Fibroblast of villous mesenchyme (primary cell): ENCODE measurements at regions not wholly inside any gene's neighbourhood (a gene's known extent, or its start where the extent isn't known, plus 50 kb on each side); places are given as distances from the start of the nearest gene placed in this dataset.

ENCODE experiments used
- DNase-seq: peaks from one replicate; pipeline ENCODE4 v3.0.0-alpha.2; 2010; ENCODE audit warnings: low read depth
- H3K4me3 ChIP-seq: 2 replicates; pipeline ENCODE4 v1.5.1; 2011; ENCODE audit warnings: low read depth, mild to moderate bottlenecking, low read length
- TF ChIP-seq, protein P1 (sequence below): IDR thresholded peaks from 2 replicates; pipeline ENCODE4 v1.5.1; 2012; ENCODE audit warnings: low read depth, mild to moderate bottlenecking, low read length; ENCODE audit not compliant: insufficient read depth

DNA sequence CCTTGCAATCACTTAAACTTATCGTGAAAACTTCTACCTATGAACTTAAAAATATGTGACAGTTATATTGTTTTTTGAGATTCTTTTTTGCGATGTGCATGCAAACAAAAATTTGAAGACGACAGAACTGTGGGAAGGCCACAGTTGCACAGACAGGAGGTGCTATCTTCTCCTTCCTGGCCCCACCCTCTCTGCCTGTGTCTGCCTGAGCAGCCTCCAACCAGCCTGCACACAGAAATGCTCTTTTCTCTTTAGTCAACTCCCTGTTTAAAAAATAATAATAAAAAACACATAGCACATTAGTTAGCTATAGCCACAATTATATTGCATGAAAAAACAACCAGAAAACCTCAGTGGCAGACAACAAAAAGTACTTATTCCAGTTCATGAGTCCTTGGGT is 212.2 kb downstream of the ZNF621 start:
- TF ChIP-seq, protein P1, sequence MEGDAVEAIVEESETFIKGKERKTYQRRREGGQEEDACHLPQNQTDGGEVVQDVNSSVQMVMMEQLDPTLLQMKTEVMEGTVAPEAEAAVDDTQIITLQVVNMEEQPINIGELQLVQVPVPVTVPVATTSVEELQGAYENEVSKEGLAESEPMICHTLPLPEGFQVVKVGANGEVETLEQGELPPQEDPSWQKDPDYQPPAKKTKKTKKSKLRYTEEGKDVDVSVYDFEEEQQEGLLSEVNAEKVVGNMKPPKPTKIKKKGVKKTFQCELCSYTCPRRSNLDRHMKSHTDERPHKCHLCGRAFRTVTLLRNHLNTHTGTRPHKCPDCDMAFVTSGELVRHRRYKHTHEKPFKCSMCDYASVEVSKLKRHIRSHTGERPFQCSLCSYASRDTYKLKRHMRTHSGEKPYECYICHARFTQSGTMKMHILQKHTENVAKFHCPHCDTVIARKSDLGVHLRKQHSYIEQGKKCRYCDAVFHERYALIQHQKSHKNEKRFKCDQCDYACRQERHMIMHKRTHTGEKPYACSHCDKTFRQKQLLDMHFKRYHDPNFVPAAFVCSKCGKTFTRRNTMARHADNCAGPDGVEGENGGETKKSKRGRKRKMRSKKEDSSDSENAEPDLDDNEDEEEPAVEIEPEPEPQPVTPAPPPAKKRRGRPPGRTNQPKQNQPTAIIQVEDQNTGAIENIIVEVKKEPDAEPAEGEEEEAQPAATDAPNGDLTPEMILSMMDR: peak; percentile 9
- H3K4me3 ChIP-seq: no peak overlapping the region
- DNase-seq: no peak

DNA sequence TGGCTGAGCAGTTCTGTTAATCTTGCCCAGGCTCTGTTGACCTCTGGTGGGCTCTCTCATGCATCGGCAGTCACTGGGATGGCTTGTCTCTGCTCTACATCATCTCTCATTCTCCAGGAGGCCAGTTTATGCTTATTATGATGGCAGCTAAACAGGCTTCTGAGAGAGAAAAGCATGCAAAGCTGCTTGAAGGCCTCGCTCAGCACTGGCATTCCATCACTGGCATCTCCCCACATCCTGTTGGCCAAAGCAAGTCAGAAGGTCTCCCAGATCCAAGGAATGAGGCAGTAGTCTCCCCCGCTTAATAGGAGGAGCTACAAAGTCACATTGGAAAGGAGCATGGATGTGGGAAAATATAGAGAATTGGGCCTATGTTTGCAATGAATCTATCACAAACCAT is 212.6 kb downstream of the ZNF621 start:
- DNase-seq: no peak
- no peak overlapping the region for H3K4me3 ChIP-seq
- TF ChIP-seq, protein P1: no peak

DNA sequence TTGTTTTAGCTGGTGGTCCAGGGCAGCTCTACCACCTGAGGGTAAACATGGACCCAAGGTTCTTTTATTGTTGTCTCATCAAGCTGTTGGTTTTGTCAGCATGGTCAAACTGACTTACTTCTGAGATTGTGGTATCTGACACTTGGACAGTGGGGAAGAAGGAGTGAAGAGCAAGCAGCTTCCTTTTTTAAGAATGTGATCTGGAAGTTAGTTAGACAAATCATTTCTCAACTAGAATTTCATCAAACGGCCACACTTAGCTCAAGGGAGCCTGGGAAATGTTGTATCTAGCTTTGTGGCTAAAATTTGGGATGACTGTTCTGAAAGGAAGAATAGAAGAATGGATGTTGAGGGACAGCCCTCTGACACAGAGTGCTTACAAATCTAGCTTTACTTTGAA is 215.2 kb downstream of the ZNF621 start:
- no peak overlapping the region for H3K4me3 ChIP-seq
- TF ChIP-seq, protein P1: no peak
- DNase-seq: no peak

- peak; percentile 63 for DNase-seq
- H3K4me3 ChIP-seq: no peak overlapping the region
- TF ChIP-seq, protein P1: no peak
Observed at GRCh38 chr3:40741729-40742128, 217.0 kb downstream of the ZNF621 start.

GRCh38 chr3:40745381-40746106 is 220.8 kb downstream of the ZNF621 start:
- DNase-seq: no peak
- H3K4me3 ChIP-seq: no peak overlapping the region
- TF ChIP-seq, protein P1: no peak

DNA sequence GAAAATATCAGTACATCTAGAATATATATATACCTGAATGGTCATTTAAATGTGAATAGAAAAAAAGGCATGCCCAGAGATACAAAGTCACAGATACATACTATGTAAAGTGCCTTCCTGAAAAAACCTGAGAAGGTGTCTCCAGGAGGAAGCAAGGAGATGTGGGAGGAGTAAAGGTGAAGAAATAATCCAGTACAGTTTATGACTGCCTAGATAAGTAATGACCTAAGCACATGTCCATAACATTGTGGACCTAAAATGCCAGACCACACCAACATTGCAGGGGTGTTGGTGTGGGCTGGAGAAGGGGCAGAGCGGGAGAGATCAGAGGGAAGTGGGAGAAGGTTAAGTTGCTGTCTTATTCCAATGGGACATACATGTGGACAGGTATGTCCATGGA is 226.9 kb downstream of the ZNF621 start:
- no peak overlapping the region for H3K4me3 ChIP-seq
- TF ChIP-seq, protein P1: no peak
- no peak for DNase-seq

- TF ChIP-seq, protein P1: no peak
- no peak for DNase-seq
- no peak overlapping the region for H3K4me3 ChIP-seq
Observed at GRCh38 chr3:40752492-40752891, 227.7 kb downstream of the ZNF621 start.
